ENCODE measurements at regions not wholly inside any gene's neighbourhood (a gene's known extent, or its start where the extent isn't known, plus 50 kb on each side); places are given as distances from the start of the nearest gene placed in this dataset.
A peak's percentile ranks its signal among the peaks of the same experiment; 100 is the strongest.

- TF ChIP-seq PAXIP1 (CRISPR knock-in tag; conservative IDR thresholded peaks at IDR 0.05) (no peak), PHF5A (CRISPR knock-in tag; IDR thresholded peaks at IDR 0.05; ENCODE audit: low read depth, unreplicated experiment) (no peak)
Measured at GRCh38 chr18:65380986-65381385, 369.8 kb upstream of the CDH7 start (continued).

GRCh38 chr18:65380571-65380970, 370.2 kb upstream of the CDH7 start:
- intact Hi-C loops (cut with micrococcal nuclease; ENCODE audit: unreplicated experiment) (no loop called here), in situ Hi-C loops (cut with HindIII; ENCODE audit: extremely low pct_ligation_motif_present, low pct_unique_long_range_greater_than_20kb) (no loop called here)
- Histone ChIP-seq H3K9me3 (ENCODE audit: low read length) (no peaks in the 10 kb centered on the region), H3K79me2 (ENCODE audit: insufficient read depth, low read length) (no peaks in the 10 kb centered on the region), H4K20me1 (ENCODE audit: insufficient read depth, low read length) (no peaks in the 10 kb centered on the region), H3K4me3 (replicated peaks in 1 of 3; ENCODE audit: insufficient read depth in 1 of 3, low read depth in 2 of 3, low read length in 3 of 3) (no peak overlapping the region), H3K4me2 (ENCODE audit: low read depth, low read length) (no peak overlapping the region), H3K9ac (ENCODE audit: insufficient read depth, low read depth, low read length) (no peak overlapping the region), H3K36me3 (replicated peaks in 1 of 2; ENCODE audit: control insufficient read depth in 1 of 2, insufficient read depth in 2 of 2, low read length in 2 of 2) (no peaks in the 10 kb centered on the region), H3K27ac (ENCODE audit: extremely low read length, insufficient read depth, low read length) (no peak overlapping the region), H3K27me3 (ENCODE audit: control insufficient read depth in 1 of 2, insufficient read depth in 2 of 2, low read length in 2 of 2) (no peaks in the 10 kb centered on the region; a peak in 1 of 5 replicates), H3K4me1 (ENCODE audit: insufficient read depth, low read length) (no peaks in the 10 kb centered on the region), H2AFZ (ENCODE audit: low read length) (no peak overlapping the region)
- ChIA-PET POLR2A (no interaction called here), CTCF (ENCODE audit: low intra/inter-chr PET ratio, low total read pairs) (no interaction called here)
- FAIRE-seq: no peak
- ATAC-seq: no peak
- no TSS peak for BruUV-seq (replicated peaks)
- no peak for DNase-seq (ENCODE audit: low spot score)
- TF ChIP-seq ZHX2 (IDR thresholded peaks at IDR 0.05; ENCODE audit: low read depth) (no peak), ZHX2 (CRISPR knock-in tag; IDR thresholded peaks at IDR 0.05; ENCODE audit: borderline replicate concordance) (no peak), KDM4B (CRISPR knock-in tag; IDR thresholded peaks at IDR 0.05) (no peak), KLF9 (CRISPR knock-in tag; IDR thresholded peaks at IDR 0.05; ENCODE audit: low read depth) (no peak), SIN3A (IDR thresholded peaks at IDR 0.05; ENCODE audit: borderline replicate concordance, low read depth, low read length) (no peak), ZSCAN21 (CRISPR knock-in tag; IDR thresholded peaks at IDR 0.05; ENCODE audit: borderline replicate concordance) (no peak), ZNF260 (CRISPR knock-in tag; IDR thresholded peaks at IDR 0.05; ENCODE audit: borderline replicate concordance, low read depth) (no peak), ZNF749 (CRISPR knock-in tag; IDR thresholded peaks at IDR 0.05; ENCODE audit: borderline replicate concordance) (no peak), MAFF (IDR thresholded peaks at IDR 0.05; ENCODE audit: low read depth, low read length) (peak; percentile 65; the same call in 1 of the 2 replicates), NR1H2 (CRISPR knock-in tag; IDR thresholded peaks at IDR 0.05; ENCODE audit: borderline replicate concordance, low read depth) (no peak), SATB2 (CRISPR knock-in tag; IDR thresholded peaks at IDR 0.05) (no peak), MAFK (conservative IDR thresholded peaks at IDR 0.05 in 1 of 2, IDR thresholded peaks at IDR 0.05 in 1 of 2; ENCODE audit: low read length in 2 of 2) (peak; percentile 39 to 83; a peak in 3 of 4 replicates)
